Fibroblast of pulmonary artery (primary cell): ENCODE measurements at regions not wholly inside any gene's neighbourhood (a gene's known extent, or its start where the extent isn't known, plus 50 kb on each side); places are given as distances from the start of the nearest gene placed in this dataset.

ENCODE experiments used
- DNase-seq: peaks from one replicate; pipeline ENCODE4 v3.0.0-alpha.2; 2010; ENCODE audit warnings: low read depth
- H3K4me3 ChIP-seq: replicated peaks from 2 replicates; pipeline ENCODE4 v1.5.1; 2011; ENCODE audit warnings: low read depth, mild to moderate bottlenecking, control low read depth, low read length, moderate library complexity
- TF ChIP-seq, protein P1 (sequence below): IDR thresholded peaks from 2 replicates; pipeline ENCODE4 v1.5.1; 2011; ENCODE audit warnings: mild to moderate bottlenecking, control low read depth, low read length, inconsistent platforms; ENCODE audit errors: missing control alignments

DNA sequence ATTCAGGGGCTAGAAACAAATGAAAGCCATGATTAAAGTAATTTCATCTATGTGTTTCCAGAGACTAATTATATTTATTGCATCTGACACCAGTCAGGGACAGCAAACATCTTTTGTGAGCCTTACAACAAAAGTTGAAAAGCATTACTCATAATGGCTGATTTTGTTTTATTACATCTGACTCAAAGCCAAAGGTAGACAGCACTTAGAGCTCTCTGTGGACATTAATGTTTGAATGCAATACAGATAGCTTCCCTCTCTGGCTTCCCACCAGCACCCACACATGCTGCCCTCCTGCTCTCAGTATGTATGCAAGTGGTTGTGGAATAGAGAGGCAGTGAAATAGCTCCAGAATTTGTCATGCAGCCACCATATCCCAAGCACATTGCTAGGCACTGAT is 198.7 kb downstream of the SETD4 start:
- TF ChIP-seq, protein P1, sequence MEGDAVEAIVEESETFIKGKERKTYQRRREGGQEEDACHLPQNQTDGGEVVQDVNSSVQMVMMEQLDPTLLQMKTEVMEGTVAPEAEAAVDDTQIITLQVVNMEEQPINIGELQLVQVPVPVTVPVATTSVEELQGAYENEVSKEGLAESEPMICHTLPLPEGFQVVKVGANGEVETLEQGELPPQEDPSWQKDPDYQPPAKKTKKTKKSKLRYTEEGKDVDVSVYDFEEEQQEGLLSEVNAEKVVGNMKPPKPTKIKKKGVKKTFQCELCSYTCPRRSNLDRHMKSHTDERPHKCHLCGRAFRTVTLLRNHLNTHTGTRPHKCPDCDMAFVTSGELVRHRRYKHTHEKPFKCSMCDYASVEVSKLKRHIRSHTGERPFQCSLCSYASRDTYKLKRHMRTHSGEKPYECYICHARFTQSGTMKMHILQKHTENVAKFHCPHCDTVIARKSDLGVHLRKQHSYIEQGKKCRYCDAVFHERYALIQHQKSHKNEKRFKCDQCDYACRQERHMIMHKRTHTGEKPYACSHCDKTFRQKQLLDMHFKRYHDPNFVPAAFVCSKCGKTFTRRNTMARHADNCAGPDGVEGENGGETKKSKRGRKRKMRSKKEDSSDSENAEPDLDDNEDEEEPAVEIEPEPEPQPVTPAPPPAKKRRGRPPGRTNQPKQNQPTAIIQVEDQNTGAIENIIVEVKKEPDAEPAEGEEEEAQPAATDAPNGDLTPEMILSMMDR = no peak
- no peak for DNase-seq
- H3K4me3 ChIP-seq = no peak overlapping the region

DNA sequence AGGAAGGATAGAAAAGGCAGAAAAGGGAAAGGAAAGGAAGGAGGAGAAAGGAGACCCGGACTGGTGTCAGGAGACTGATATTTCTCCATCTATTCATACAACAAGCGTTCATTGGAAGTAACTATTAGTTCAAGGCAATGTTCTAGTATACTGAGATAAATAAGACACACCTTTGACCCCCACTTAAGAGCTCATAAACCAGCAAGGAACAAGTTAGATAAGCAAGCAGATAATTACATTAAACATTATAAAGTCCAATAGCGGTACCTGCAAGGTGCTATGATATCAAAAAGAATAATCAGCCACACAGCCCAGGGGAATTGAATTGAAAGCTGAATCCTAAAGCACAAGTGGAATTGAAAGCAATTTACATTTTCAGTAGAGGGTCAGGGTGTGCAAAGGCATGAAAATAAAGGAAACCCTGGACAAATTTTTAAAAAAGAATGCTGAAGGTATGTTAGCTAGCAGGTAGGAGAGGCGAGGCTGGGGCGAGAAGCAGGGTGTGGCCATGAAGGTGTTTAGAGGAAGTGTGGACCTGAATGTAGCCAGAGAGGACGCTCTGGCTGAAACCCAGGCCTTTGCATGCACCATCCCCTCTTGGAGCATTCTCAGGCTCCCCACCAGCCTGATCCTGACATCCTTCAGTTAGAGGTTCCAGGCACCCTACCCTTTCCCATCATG is 200.0 kb downstream of the SETD4 start:
- TF ChIP-seq, protein P1 = no peak
- H3K4me3 ChIP-seq = no peak overlapping the region
- no peak for DNase-seq

DNA sequence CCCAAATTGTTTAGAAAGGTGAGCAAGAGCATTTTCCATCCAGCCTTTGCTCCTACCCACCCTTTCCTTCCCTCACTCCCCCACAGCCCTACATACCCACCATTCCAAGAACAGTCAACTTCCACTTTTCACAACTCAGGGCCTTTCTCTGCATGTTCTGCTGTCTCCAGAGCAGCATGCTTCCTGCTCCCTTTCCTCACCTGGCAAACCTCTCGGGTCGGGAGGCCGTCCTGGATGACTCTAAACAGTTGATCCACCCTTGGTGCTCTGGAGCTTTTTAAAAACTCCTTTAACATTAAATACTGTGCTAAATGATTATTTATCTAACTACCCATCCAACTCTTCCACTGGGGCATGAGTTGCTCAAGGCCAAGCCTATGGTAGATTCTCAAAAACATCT is 200.6 kb downstream of the SETD4 start:
- H3K4me3 ChIP-seq = no peak overlapping the region
- no peak for DNase-seq
- TF ChIP-seq, protein P1 = no peak

DNA sequence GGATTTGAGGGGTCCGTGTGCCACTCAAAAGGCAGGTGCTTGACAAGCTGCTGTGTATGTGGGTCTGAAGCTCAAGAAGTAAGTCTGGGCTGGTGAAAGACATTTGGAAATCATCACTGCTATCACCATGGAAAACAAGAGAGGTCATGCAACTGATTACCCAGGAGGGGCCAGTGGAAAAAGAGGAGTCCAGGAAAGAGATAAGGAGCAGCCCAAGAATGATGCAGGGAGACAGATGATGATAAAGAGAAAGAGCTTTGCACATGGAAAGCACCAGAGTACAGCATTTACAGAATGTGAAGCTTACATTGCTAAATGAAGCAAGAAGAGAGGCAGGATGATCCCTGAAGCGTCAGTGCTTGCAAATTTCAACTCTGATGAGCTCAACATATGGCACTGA is 203.2 kb downstream of the SETD4 start:
- no peak overlapping the region for H3K4me3 ChIP-seq
- TF ChIP-seq, protein P1 = no peak
- no peak for DNase-seq

DNA sequence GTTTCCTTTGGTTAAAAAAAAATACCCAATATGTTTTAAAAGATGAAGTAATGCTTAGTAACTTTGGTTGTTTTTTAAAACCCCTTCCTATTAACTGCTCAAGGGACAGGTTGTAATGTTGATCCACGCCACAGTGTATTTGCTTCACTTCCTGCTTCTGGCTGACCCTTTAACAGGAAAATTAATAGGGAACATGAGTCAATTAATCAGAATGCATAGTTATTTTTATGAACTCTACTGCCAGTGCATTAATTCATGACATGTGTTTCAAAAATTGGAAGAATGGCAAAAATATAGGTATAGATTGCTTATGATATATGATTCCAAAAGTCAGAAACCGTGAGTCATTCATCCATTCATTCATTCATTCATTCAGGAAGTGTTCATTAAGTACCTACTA is 204.8 kb downstream of the SETD4 start:
- no peak overlapping the region for H3K4me3 ChIP-seq
- no peak for DNase-seq
- TF ChIP-seq, protein P1 = no peak

DNA sequence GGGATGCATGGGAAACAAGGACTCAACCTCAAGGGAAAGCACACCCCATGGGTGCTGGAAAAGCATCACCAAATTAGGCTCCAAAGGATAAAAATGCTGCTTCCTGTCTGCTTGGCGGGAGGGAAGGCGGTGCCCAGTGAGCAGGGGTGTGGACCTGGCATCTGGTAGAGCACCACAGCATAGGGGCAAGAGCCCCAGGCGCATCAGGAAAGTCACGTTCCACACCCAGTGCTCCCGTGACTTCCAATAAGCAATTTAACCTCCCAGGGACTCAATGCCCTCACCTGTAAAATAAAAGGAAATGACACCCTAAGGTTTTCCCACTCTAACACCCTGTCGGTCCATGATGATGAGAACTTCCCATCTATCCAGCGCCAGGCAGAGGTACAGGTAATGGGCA is 206.0 kb downstream of the SETD4 start:
- no peak for DNase-seq
- TF ChIP-seq, protein P1 = no peak
- H3K4me3 ChIP-seq = no peak overlapping the region
